ENCODE measurements at regions not wholly inside any gene's neighbourhood (a gene's known extent, or its start where the extent isn't known, plus 50 kb on each side); places are given as distances from the start of the nearest gene placed in this dataset.

- TF ChIP-seq CTCF (IDR thresholded peaks at IDR 0.05; ENCODE audit: extremely low read depth in 1 of 2, insufficient read depth in 1 of 2, low read depth in 1 of 2, low read length in 2 of 2) = no peak
- no peak for TF ChIP-seq FOS (IDR thresholded peaks at IDR 0.05; ENCODE audit: borderline replicate concordance, insufficient read depth, low read length)
- no peak for TF ChIP-seq POLR2A (IDR thresholded peaks at IDR 0.05; ENCODE audit: low read depth, low read length)
- no peak for TF ChIP-seq MYC (IDR thresholded peaks at IDR 0.05; ENCODE audit: low read depth, low read length)
- TF ChIP-seq EZH2 (IDR thresholded peaks at IDR 0.05; ENCODE audit: borderline replicate concordance, low read depth, low read length, severe bottlenecking) = no peak
- no peak for TF ChIP-seq POLR2AphosphoS5 (IDR thresholded peaks at IDR 0.05; ENCODE audit: insufficient read depth, low read depth, low read length)
Measured at GRCh38 chr9:120080849-120081248, 499.1 kb downstream of the CDK5RAP2 start.

All from endothelial cell of umbilical vein (primary cell).